Right cardiac atrium (tissue), 5 donors: ENCODE measurements at regions not wholly inside any gene's neighbourhood (a gene's known extent, or its start where the extent isn't known, plus 50 kb on each side); places are given as distances from the start of the nearest gene placed in this dataset.

Source experiments
- ATAC-seq, 2 donors: fragments of 200-7000 bp; cut with Tn5 transposase; one replicate each; pipeline versions ENCODE4 v1.8.0 to v1.9.1; 2020; ENCODE audit warnings: moderate library complexity in 2 of 2, mild to moderate bottlenecking in 1 of 2
- DNase-seq, 3 donors: peaks; one replicate each; pipeline ENCODE4 v3.0.0-alpha.2; 2020
- H3K27ac ChIP-seq: one replicate; pipeline ENCODE4 v1.5.1; 2013; ENCODE audit warnings: mild to moderate bottlenecking, low read length, control low read depth, moderate library complexity
- H3K27me3 ChIP-seq: one replicate; pipeline ENCODE4 v1.6.1; 2013; ENCODE audit not compliant: control insufficient read depth, insufficient read depth
- H3K4me1 ChIP-seq: one replicate; pipeline ENCODE4 v1.6.1; 2013; ENCODE audit warnings: low read length; ENCODE audit not compliant: control insufficient read depth, insufficient read depth
- H3K4me3 ChIP-seq: one replicate; pipeline ENCODE4 v1.5.1; 2013; ENCODE audit warnings: low read length, control low read depth
- H3K9me3 ChIP-seq: one replicate; pipeline ENCODE4 v1.6.1; 2013; ENCODE audit warnings: low read length; ENCODE audit not compliant: control insufficient read depth
- whole genome bisulfite sequencing: extraction: QIAGEN DNeasy Blood & Tissue Kit; methylation state at CpG from one replicate; pipeline ENCODE4 v1.1.7; 2013; 5-methylcytosine and 5-hydroxymethylcytosine counted together
- intact Hi-C, 4 donors: fragments of 100-400 bp; cut with DNase I; formaldehyde crosslinking; loops; one replicate each; pipeline versions ENCODE4 v1.11.0 to v1.14.0; 2022 to 2023
- donor health status: healthy with polysubstance abuse.
- donor health status: DM: no; HTN: yes; CAD: no.
- donor health status: DM: no; HTN: no; CAD: no.
- donor health status: DM: no; HTN: yes; CAD: no; lungs with severe emphysema.
- donor health status: DM: yes; HTN: yes; CAD: no.

DNA sequence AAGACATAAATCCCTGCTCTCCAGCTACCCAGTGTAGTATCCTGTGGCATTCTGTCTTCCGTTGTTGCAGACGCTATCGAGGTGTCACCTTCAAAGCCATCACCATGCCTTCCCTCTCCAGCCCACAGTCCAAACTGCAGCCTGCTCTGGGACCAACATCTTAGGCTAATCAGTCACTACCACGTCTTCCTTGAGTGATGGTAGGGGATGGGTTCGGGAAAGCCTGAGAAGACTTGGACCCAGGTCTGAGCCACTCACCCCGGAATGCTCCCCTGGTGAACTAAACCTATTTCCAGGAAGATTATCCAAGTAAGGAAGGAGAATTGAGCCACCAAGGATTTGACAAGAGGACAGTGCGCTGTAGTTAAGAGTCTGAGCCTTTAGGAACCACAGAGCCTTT is 52.9 kb upstream of the IRX1 start:
- no peaks in the 10 kb centered on the region for H3K4me1 ChIP-seq
- WGBS = 76% methylated on average over 7 of the region's 7 CpGs
- intact Hi-C loops = no loop called here
- H3K9me3 ChIP-seq = peaks cover 3% of the 10 kb centered on the region
- H3K27ac ChIP-seq = no peak overlapping the region
- no peak overlapping the region for H3K4me3 ChIP-seq
- ATAC-seq = no peak
- no peaks in the 10 kb centered on the region for H3K27me3 ChIP-seq
- no peak for DNase-seq

DNA sequence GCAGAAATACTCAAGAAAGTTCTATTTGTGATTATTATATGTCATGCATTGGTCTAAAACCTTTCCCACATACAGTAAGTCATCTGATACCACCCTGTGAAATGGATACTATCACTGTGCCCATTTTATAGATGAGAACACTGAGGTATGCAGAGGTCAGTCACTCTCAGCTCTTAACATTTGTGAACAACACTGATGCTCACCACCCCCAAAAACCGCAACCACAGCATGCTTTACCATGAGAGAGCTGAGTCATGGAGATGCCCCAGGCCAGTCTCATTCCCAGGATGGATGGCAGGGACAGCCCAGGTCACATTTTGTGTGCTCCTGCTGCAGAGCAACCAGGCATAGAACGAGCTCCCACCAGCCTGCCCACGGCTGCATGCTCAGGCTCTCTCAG is 53.5 kb upstream of the IRX1 start:
- H3K9me3 ChIP-seq = peaks cover 3% of the 10 kb centered on the region
- H3K4me3 ChIP-seq = no peak overlapping the region
- 59% methylated on average over 3 of the region's 3 CpGs for WGBS
- DNase-seq (no peak), ATAC-seq (no peak)
- no peaks in the 10 kb centered on the region for H3K4me1 ChIP-seq
- no peaks in the 10 kb centered on the region for H3K27me3 ChIP-seq
- H3K27ac ChIP-seq = no peak overlapping the region
- intact Hi-C loops = no loop called here

DNA sequence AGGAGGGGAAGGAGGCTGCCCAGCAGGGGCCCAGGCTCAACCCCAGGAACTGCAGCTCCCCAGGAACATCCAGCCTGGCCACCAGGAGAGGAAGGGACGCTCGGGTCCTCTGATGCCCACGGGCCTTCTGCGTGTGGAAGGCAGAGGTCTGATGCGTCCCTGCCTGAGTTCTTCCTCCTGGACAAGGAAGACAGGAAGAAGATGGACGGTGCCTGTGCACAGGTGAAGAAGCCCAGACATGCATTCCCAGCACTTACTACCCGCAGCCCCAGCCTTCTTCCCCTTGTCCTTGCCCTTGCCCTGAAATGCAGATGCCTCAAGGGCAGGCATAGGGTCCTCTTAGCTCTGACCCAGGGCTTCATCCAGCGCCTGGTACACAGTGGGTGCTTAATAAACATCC is 56.7 kb upstream of the IRX1 start:
- 84% methylated on average over 8 of the region's 8 CpGs for WGBS
- H3K27ac ChIP-seq = no peak overlapping the region
- DNase-seq (no peak), ATAC-seq (no peak)
- H3K9me3 ChIP-seq = peaks cover 2% of the 10 kb centered on the region
- H3K4me3 ChIP-seq = no peak overlapping the region
- no peaks in the 10 kb centered on the region for H3K4me1 ChIP-seq
- intact Hi-C loops = no loop called here
- H3K27me3 ChIP-seq = no peaks in the 10 kb centered on the region

DNA sequence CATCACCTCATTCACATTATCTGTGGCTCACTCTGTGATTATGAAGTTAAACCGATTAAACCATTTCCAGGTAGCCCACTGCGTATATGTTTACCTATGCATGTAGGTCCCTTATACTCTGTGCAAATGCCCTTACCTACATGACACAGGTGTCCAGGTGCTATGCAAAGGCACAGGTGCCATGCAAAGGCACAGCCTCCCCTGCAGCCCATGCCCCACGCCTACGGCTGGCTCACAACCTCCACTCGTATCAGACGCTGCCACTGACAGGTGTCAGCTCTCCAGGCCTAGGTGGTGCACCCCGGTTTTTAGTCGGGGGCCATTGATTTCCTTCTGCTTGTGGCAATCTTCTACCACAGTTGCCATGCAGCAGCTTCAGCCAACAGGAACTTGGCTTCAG is 57.7 kb upstream of the IRX1 start:
- intact Hi-C loops = no loop called here
- no peak overlapping the region for H3K27ac ChIP-seq
- DNase-seq = no peak
- no peaks in the 10 kb centered on the region for H3K4me1 ChIP-seq
- WGBS = 89% methylated on average over 8 of the region's 8 CpGs
- H3K27me3 ChIP-seq = no peaks in the 10 kb centered on the region
- no peak for ATAC-seq
- no peak overlapping the region for H3K4me3 ChIP-seq
- no peaks in the 10 kb centered on the region for H3K9me3 ChIP-seq

DNA sequence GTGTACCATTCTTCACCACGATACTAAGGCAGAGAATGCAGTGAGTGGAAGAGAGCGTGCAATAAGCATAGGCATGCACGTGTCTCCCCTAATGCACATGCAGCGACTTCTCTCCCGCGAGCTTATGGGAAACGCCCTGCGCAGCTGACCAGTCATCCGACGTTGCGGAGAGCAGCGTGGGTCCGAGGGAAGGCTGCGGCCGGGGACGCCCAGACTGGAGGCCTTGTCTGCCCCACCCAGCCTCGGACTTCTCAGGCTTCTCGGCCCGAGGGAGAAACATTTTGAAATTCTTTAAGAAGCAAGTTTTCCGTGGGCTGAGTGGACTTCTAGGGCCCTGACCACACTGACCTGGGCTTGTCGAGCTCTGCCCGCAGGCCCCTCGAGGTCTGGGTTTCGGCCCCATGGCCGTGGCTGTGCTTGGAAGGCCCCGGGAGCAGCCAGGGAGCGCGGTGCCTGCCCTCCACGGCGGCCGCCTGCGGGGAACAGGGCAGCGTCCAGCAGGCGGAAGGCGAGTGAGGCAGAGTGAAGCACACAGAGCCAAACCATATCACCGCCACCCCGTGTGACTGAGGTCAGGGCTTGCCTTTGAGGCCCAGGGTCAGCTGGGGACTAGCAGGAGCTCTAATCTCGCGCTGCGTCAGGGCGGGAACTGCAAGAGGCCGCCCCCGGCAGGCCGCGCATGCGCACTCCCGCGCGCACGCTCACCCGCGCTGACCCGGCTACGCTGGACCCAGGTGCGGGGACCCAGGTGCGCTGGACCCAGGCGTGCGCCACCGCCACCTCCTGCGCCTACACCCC is 60.0 kb upstream of the IRX1 start:
- Histone ChIP-seq H3K27me3 (no peaks in the 10 kb centered on the region), H3K27ac (no peak overlapping the region), H3K9me3 (no peaks in the 10 kb centered on the region), H3K4me3 (no peak overlapping the region), H3K4me1 (no peaks in the 10 kb centered on the region)
- 94% methylated on average over 60 of the region's 60 CpGs for WGBS
- DNase-seq = no peak
- intact Hi-C loops = no loop called here
- ATAC-seq = no peak

DNA sequence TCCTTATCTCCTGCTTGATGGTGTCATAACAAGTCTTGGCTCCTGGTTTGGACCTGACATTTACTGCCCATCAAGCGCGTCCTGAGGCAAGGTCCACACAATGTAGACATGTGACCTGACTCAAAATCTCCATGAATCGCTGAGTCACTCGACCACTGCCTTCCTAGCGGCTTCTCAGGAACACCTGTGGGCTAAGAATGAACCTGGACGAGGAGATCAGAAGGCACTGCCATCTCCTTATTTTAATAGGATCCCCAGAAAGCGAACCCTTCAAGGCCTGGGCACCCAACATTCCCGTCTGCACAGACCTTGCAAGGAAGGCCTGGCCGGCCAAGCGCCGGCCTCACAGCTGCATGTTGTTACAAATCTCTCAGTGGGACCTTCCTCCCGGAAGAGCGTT is 60.6 kb upstream of the IRX1 start:
- intact Hi-C loops = no loop called here
- no peak overlapping the region for H3K4me3 ChIP-seq
- no peak for ATAC-seq
- H3K27ac ChIP-seq = no peak overlapping the region
- WGBS = 92% methylated on average over 13 of the region's 13 CpGs
- no peaks in the 10 kb centered on the region for H3K9me3 ChIP-seq
- no peaks in the 10 kb centered on the region for H3K27me3 ChIP-seq
- no peak for DNase-seq
- H3K4me1 ChIP-seq = no peaks in the 10 kb centered on the region

DNA sequence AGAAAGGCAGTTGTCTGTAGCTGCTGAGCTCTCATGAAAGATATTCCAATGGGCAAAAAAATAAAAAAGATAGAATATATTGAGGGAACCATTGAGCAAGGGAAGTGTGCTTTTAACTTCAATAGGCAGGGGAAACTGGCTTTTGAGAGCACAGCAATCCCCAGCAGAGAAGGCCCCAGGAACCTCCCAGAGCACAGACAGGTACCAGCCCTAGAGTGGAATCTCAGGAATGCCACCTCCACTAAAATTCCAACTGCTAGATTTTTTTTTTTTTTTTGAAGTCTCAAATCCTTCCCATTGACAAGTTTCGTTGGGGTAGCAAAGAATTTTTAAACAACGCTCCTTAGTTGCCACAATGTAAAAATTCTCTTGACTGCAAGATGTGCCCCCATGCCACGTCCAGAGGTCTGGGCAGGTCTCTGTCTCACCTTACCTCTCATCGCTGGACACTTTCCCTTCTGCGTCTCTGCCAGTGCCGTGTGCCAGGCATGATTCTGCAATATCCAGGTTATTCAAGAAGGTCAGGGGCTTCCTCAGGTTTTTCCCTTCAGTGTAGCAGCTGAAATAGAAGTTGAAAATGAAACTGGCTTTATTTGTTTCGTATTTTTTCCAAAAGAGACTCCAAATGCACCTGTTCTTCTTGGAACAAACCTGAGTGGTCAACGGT is 64.2 kb upstream of the IRX1 start:
- H3K27me3 ChIP-seq = no peaks in the 10 kb centered on the region
- peaks cover 2% of the 10 kb centered on the region for H3K9me3 ChIP-seq
- no peak overlapping the region for H3K27ac ChIP-seq
- ATAC-seq (no peak), DNase-seq (no peak)
- H3K4me3 ChIP-seq = no peak overlapping the region
- intact Hi-C loops = no loop called here
- 58% methylated on average over 8 of the region's 8 CpGs for WGBS
- H3K4me1 ChIP-seq = no peaks in the 10 kb centered on the region

DNA sequence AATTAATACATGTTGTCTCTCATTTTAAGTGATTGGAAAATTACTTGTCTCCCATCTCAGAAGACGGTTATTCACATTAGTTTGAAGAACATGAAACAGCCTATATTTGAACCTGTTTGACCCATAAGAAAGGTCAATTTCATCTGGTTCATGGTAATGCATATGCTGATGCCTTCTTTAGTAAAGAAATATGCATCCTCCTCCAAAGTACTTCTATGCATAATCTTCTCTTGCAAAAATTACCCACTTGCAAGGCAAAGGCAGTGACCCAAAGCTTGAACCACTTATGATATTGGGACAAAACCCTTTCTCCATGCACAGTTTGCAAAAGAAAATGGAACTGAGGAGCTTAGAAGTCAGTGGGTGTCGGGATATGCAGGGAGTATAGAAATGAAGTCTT is 65.4 kb upstream of the IRX1 start:
- H3K27ac ChIP-seq = no peak overlapping the region
- no peak for ATAC-seq
- peaks cover 2% of the 10 kb centered on the region for H3K9me3 ChIP-seq
- no peaks in the 10 kb centered on the region for H3K4me1 ChIP-seq
- no peak for DNase-seq
- no peaks in the 10 kb centered on the region for H3K27me3 ChIP-seq
- no peak overlapping the region for H3K4me3 ChIP-seq
- intact Hi-C loops = no loop called here
- 71% methylated on average over 2 of the region's 2 CpGs for WGBS

DNA sequence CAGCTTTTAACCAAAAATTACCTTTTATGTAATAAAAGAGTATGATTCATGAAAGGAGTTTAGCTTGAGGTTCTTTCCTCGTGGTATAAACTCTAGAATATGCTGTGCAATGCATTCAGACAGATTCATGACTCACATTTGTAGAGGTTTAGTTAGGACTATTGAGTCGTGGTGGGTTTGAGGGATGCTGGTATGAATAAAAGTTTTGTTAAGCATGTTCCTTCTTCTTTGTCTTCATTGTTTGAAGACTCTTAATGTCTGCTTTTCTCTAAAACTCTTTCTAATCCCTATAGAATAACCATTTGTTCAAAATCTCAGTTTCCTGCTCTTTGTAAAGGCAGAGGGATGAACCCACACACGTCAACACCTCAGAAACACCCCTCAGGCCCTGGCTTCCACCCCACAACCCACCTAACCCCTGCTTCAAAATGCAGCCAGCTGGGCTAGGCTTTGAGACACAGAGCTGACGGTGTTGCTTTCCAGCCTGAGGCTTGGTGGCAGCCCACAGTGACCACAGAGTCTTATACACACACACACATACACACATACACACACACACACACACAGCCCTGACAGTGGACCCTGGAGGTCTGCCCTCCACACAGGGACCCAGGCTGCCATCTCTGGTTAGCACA is 69.0 kb upstream of the IRX1 start:
- ATAC-seq = no peak

DNA sequence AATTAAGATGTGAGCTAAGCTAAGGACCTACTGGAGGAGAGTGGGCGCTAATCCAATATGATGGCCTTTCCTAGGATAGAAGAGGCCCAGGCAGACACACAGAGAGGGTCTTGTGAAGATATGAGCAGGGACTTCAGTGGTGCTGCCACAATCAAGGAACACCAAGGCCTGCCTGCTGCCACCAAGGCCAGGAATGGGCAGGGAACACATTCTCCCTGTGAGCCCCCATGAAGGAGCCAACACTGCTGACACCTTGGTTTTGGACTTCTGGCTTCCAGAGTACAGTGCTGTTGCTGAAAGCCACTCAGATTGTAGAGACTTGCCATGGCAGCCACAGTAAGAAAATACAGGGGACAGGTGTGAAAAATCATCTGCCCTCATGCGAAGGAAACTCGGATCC is 73.1 kb upstream of the IRX1 start:
- ATAC-seq (no peak), DNase-seq (no peak)
- Histone ChIP-seq H3K27ac (no peak overlapping the region), H3K4me3 (no peak overlapping the region), H3K27me3 (no peaks in the 10 kb centered on the region), H3K9me3 (peaks cover 4% of the 10 kb centered on the region), H3K4me1 (no peaks in the 10 kb centered on the region)
- intact Hi-C loops = no loop called here
- 72% methylated on average over 3 of the region's 3 CpGs for WGBS

More for the DNA sequence above, 69.0 kb upstream of the IRX1 start:
- intact Hi-C loops = no loop called here
- Histone ChIP-seq H3K9me3 (peaks cover 4% of the 10 kb centered on the region), H3K4me1 (no peaks in the 10 kb centered on the region), H3K4me3 (no peak overlapping the region), H3K27me3 (no peaks in the 10 kb centered on the region), H3K27ac (no peak overlapping the region)
- DNase-seq = no peak
- 49% methylated on average over 4 of the region's 4 CpGs for WGBS

DNA sequence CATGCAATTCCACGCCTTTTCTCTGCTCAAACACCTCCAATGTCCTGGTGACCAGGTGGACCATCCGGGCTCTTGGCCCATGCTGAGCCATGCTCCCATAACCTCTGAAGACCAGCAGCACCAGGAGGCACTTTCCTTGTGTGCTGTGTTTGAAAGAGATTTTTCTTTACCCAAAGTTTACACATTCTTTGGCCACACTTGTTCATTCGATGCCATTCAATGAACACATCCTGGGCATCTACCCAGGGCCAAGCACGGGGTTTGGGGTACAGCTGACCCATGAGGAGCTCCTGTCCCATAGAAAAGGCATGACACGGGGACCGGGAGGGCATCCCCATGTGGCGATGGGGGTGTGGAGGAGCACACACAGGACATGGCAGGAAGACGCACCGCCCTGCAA is 77.1 kb upstream of the IRX1 start:
- DNase-seq (no peak), ATAC-seq (no peak)
- Histone ChIP-seq H3K9me3 (peaks cover 2% of the 10 kb centered on the region), H3K27ac (no peak overlapping the region), H3K27me3 (no peaks in the 10 kb centered on the region), H3K4me1 (no peaks in the 10 kb centered on the region), H3K4me3 (no peak overlapping the region)
- intact Hi-C loops = no loop called here
- 86% methylated on average over 9 of the region's 9 CpGs for WGBS
